Smooth muscle cell (in vitro differentiated cells): ENCODE measurements at regions not wholly inside any gene's neighbourhood (a gene's known extent, or its start where the extent isn't known, plus 50 kb on each side); places are given as distances from the start of the nearest gene placed in this dataset.

Experiments used
- DNase-seq: peaks from one replicate; lab custom pipeline; 2025; ENCODE audit not compliant: unreplicated experiment; lab: John Stamatoyannopoulos, UW
- H2AFZ ChIP-seq: fragments of 200-600 bp; sonication (generic); 2 replicates; pipeline ENCODE4 v1.6.0; 2016; ENCODE audit warnings: antibody characterized with exemption, low read depth, mild to moderate bottlenecking
- H3F3A ChIP-seq: fragments of 200-600 bp; sonication (generic); 2 replicates; pipeline ENCODE4 v1.6.0; 2017; ENCODE audit warnings: antibody characterized with exemption, low read depth
- H3K27ac ChIP-seq: fragments of 200-600 bp; sonication (generic); 2 replicates; pipeline ENCODE4 v1.5.1; 2016; ENCODE audit warnings: low read depth, mild to moderate bottlenecking
- H3K27me3 ChIP-seq: fragments of 200-600 bp; sonication (generic); 2 replicates; pipeline ENCODE4 v1.6.1; 2016; ENCODE audit warnings: low read depth, mild to moderate bottlenecking
- H3K36me3 ChIP-seq: fragments of 200-600 bp; sonication (generic); 2 replicates; pipeline ENCODE4 v1.5.1; 2016; ENCODE audit warnings: low read depth
- H3K4me1 ChIP-seq: fragments of 200-600 bp; sonication (generic); 2 replicates; pipeline ENCODE4 v1.5.1; 2016; ENCODE audit warnings: low read depth
- H3K4me2 ChIP-seq: fragments of 200-600 bp; sonication (generic); 2 replicates; pipeline ENCODE4 v1.6.0; 2016; ENCODE audit warnings: mild to moderate bottlenecking
- H3K4me3 ChIP-seq: fragments of 200-600 bp; sonication (generic); 2 replicates; pipeline ENCODE4 v1.5.1; 2016; ENCODE audit warnings: mild to moderate bottlenecking
- H3K79me2 ChIP-seq: fragments of 200-600 bp; sonication (generic); 2 replicates; pipeline ENCODE4 v1.6.0; 2016; ENCODE audit warnings: low read depth, mild to moderate bottlenecking
- H3K9ac ChIP-seq: fragments of 200-600 bp; sonication (generic); 2 replicates; pipeline ENCODE4 v1.6.0; 2016; ENCODE audit warnings: low read depth
- H3K9me3 ChIP-seq: fragments of 200-600 bp; sonication (generic); replicated peaks from 2 replicates; pipeline ENCODE4 v1.5.1; 2016; ENCODE audit warnings: low read depth
- H4K20me1 ChIP-seq: fragments of 200-600 bp; sonication (generic); 2 replicates; pipeline ENCODE4 v1.6.0; 2016; ENCODE audit warnings: low read depth
- CTCF ChIP-seq: fragments of 200-600 bp; sonication (generic); IDR thresholded peaks from 2 replicates; pipeline ENCODE4 v1.5.1; 2017; ENCODE audit warnings: borderline replicate concordance, mild to moderate bottlenecking, antibody characterized with exemption; ENCODE audit not compliant: insufficient read depth, poor library complexity, severe bottlenecking
- WGBS: methylation state at CpG from one replicate; pipeline ENCODE4 v1.1.7; 2016; ENCODE audit warnings: low lambda C conversion rate; 5-methylcytosine and 5-hydroxymethylcytosine counted together

- Histone ChIP-seq H3K9me3 (no peaks in the 10 kb centered on the region), H3K79me2 (no peaks in the 10 kb centered on the region), H3K36me3 (no peaks in the 10 kb centered on the region), H3K4me3 (no peak overlapping the region), H3K4me2 (no peak overlapping the region), H2AFZ (no peak overlapping the region), H3F3A (no peaks in the 10 kb centered on the region), H3K27me3 (no peaks in the 10 kb centered on the region), H3K4me1 (no peaks in the 10 kb centered on the region), H3K9ac (no peak overlapping the region), H4K20me1 (no peaks in the 10 kb centered on the region), H3K27ac (no peak overlapping the region)
- no peak for DNase-seq
- TF ChIP-seq CTCF, result no peak
- WGBS, result 66% methylated on average over 2 of the region's 2 CpGs
These were observed 195.0 kb upstream of the CPHXL start for GRCh38 chr16:75921281-75921680.

GRCh38 chr16:75922250-75922649 lies 196.0 kb upstream of the CPHXL start:
- no peak for TF ChIP-seq CTCF
- H2AFZ ChIP-seq, result no peak overlapping the region
- H3F3A ChIP-seq, result no peaks in the 10 kb centered on the region
- no peak overlapping the region for H3K27ac ChIP-seq
- no peak overlapping the region for H3K4me2 ChIP-seq
- DNase-seq, result no peak
- H3K27me3 ChIP-seq, result no peaks in the 10 kb centered on the region
- no peak overlapping the region for H3K4me3 ChIP-seq
- no peak overlapping the region for H3K9ac ChIP-seq
- H3K9me3 ChIP-seq, result no peaks in the 10 kb centered on the region
- H4K20me1 ChIP-seq, result no peaks in the 10 kb centered on the region
- 74% methylated on average over 3 of the region's 3 CpGs for WGBS
- no peaks in the 10 kb centered on the region for H3K79me2 ChIP-seq
- no peaks in the 10 kb centered on the region for H3K36me3 ChIP-seq
- H3K4me1 ChIP-seq, result no peaks in the 10 kb centered on the region

GRCh38 chr16:75924397-75924796 lies 198.1 kb upstream of the CPHXL start:
- no peaks in the 10 kb centered on the region for H4K20me1 ChIP-seq

More at GRCh38 chr16:75924397-75924796, 198.1 kb upstream of the CPHXL start:
- Histone ChIP-seq H3K27ac (no peak overlapping the region), H3K4me1 (no peaks in the 10 kb centered on the region), H3K27me3 (no peaks in the 10 kb centered on the region), H3K36me3 (no peaks in the 10 kb centered on the region), H3K4me3 (no peak overlapping the region), H3K9me3 (no peaks in the 10 kb centered on the region), H3F3A (no peaks in the 10 kb centered on the region), H3K4me2 (no peak overlapping the region), H2AFZ (no peak overlapping the region), H3K79me2 (no peaks in the 10 kb centered on the region), H3K9ac (no peak overlapping the region)
- no peak for DNase-seq
- no peak for TF ChIP-seq CTCF
- 80% methylated on average over 3 of the region's 3 CpGs for WGBS
